ENCODE measurements at regions not wholly inside any gene's neighbourhood (a gene's known extent, or its start where the extent isn't known, plus 50 kb on each side); places are given as distances from the start of the nearest gene placed in this dataset.
A peak's percentile ranks its signal among the peaks of the same experiment; 100 is the strongest.
"Not testable (repeated sequence)": the region's sequence is repeated elsewhere in the genome, so short reads cannot be mapped to it uniquely, and the experiment has no call there.

GRCh38 chr12:89062996-89063395, 289.3 kb downstream of the DUSP6 start:
- no peak for DNase-seq (ENCODE audit: low spot score)

- no peak for DNase-seq (ENCODE audit: low spot score)
Observed at GRCh38 chr12:89059721-89060541, 292.4 kb downstream of the DUSP6 start.

- DNase-seq (ENCODE audit: low spot score) = no peak
Observed at GRCh38 chr12:89059056-89059455, 293.2 kb downstream of the DUSP6 start.

- DNase-seq (ENCODE audit: low spot score) = no peak
Observed at GRCh38 chr12:89058402-89058801, 293.9 kb downstream of the DUSP6 start.

GRCh38 chr12:89053817-89054216, 298.5 kb downstream of the DUSP6 start:
- DNase-seq (ENCODE audit: low spot score) = not testable (repeated sequence)

GRCh38 chr12:89051065-89051677, 301.1 kb downstream of the DUSP6 start:
- peak; percentile 46 for DNase-seq (ENCODE audit: low spot score)

- DNase-seq (ENCODE audit: low spot score) = no peak
Observed at GRCh38 chr12:89047856-89048418, 304.4 kb downstream of the DUSP6 start.

- no peak for DNase-seq (ENCODE audit: low spot score)
Observed at GRCh38 chr12:89041078-89041477, 311.2 kb downstream of the DUSP6 start.

GRCh38 chr12:89040146-89040964, 311.9 kb downstream of the DUSP6 start:
- DNase-seq (ENCODE audit: low spot score) = no peak

- no peak for DNase-seq (ENCODE audit: low spot score)
Observed at GRCh38 chr12:89038831-89039512, 313.3 kb downstream of the DUSP6 start.

- no peak for DNase-seq (ENCODE audit: low spot score)
Observed at GRCh38 chr12:89033062-89033461, 319.2 kb downstream of the DUSP6 start.

- no peak for DNase-seq (ENCODE audit: low spot score)
Observed at GRCh38 chr12:89029961-89030360, 322.3 kb downstream of the DUSP6 start.

- no peak for DNase-seq (ENCODE audit: low spot score)
Observed at GRCh38 chr12:89024580-89024979, 327.7 kb downstream of the DUSP6 start.

GRCh38 chr12:89023936-89024335, 328.4 kb downstream of the DUSP6 start:
- DNase-seq (ENCODE audit: low spot score) = no peak

- DNase-seq (ENCODE audit: low spot score) = no peak
Observed at GRCh38 chr12:89020689-89021088, 331.6 kb downstream of the DUSP6 start.

- DNase-seq (ENCODE audit: low spot score) = no peak
Observed at GRCh38 chr12:89020121-89020480, 332.2 kb downstream of the DUSP6 start.

- DNase-seq (ENCODE audit: low spot score) = peak; percentile 79
Observed at GRCh38 chr12:89019439-89020120, 332.7 kb downstream of the DUSP6 start.

GRCh38 chr12:89016970-89017778, 335.1 kb downstream of the DUSP6 start:
- DNase-seq (ENCODE audit: low spot score) = peak; percentile 62

- DNase-seq (ENCODE audit: low spot score) = no peak
Observed at GRCh38 chr12:89015419-89015818, 336.9 kb downstream of the DUSP6 start.

GRCh38 chr12:88998421-88998820, 353.9 kb downstream of the DUSP6 start:
- DNase-seq (ENCODE audit: low spot score) = no peak
